H9 (cell line): ENCODE measurements at regions not wholly inside any gene's neighbourhood (a gene's known extent, or its start where the extent isn't known, plus 50 kb on each side); places are given as distances from the start of the nearest gene placed in this dataset.

Experiments
- DNase-seq: peaks from one replicate; pipeline ENCODE4 v3.0.0-alpha.2; 2017
- H2AFZ ChIP-seq: one replicate; pipeline ENCODE4 v1.6.1; 2013; ENCODE audit warnings: mild to moderate bottlenecking, low read length, control low read depth, moderate library complexity
- H2AK5ac ChIP-seq: 2 replicates; pipeline ENCODE4 v1.6.1; 2013; ENCODE audit warnings: low read length, control low read depth, mixed read lengths; ENCODE audit not compliant: insufficient read length
- H2BK120ac ChIP-seq: one replicate; pipeline ENCODE4 v1.6.1; 2013; ENCODE audit warnings: low read depth, mild to moderate bottlenecking, low read length, control low read depth, inconsistent platforms; ENCODE audit not compliant: poor library complexity, severe bottlenecking
- H2BK12ac ChIP-seq: 2 replicates; pipeline ENCODE4 v1.6.1; 2013; ENCODE audit warnings: low read length, control low read depth, mixed read lengths, low read depth; ENCODE audit not compliant: insufficient read length
- H2BK15ac ChIP-seq: 2 replicates; pipeline ENCODE4 v1.6.1; 2013; ENCODE audit warnings: low read depth, low read length, control low read depth
- H2BK20ac ChIP-seq: one replicate; pipeline ENCODE4 v1.6.1; 2013; ENCODE audit warnings: low read depth, mild to moderate bottlenecking, low read length, control low read depth, inconsistent platforms; ENCODE audit not compliant: poor library complexity, severe bottlenecking
- H2BK5ac ChIP-seq: 2 replicates; pipeline ENCODE4 v1.6.1; 2013; ENCODE audit warnings: low read length, control low read depth, mixed read lengths; ENCODE audit not compliant: insufficient read length
- H3K14ac ChIP-seq: 2 replicates; pipeline ENCODE4 v1.6.1; 2013; ENCODE audit warnings: low read length, control low read depth; ENCODE audit not compliant: insufficient read depth
- H3K18ac ChIP-seq: 2 replicates; pipeline ENCODE4 v1.6.1; 2013; ENCODE audit warnings: low read depth, mild to moderate bottlenecking, mixed read lengths, low read length, control low read depth; ENCODE audit not compliant: insufficient read length
- H3K23ac ChIP-seq: 2 replicates; pipeline ENCODE4 v1.6.1; 2013; ENCODE audit warnings: low read length, control low read depth, mixed read lengths, low read depth; ENCODE audit not compliant: insufficient read length
- H3K23me2 ChIP-seq: 2 replicates; pipeline ENCODE4 v1.6.1; 2013; ENCODE audit warnings: low read depth, mild to moderate bottlenecking, mixed read lengths, low read length, control low read depth; ENCODE audit not compliant: insufficient read length, poor library complexity, severe bottlenecking
- H3K27ac ChIP-seq: 2 replicates; pipeline ENCODE4 v1.5.1; 2013; ENCODE audit warnings: low read length, control low read depth, mixed read lengths, low read depth; ENCODE audit not compliant: insufficient read length
- H3K27me3 ChIP-seq: 2 replicates; pipeline ENCODE4 v1.6.1; 2013; ENCODE audit warnings: low read length, control low read depth, inconsistent platforms; ENCODE audit not compliant: insufficient read depth
- H3K4ac ChIP-seq: 2 replicates; pipeline ENCODE4 v1.6.1; 2013; ENCODE audit warnings: low read depth, mild to moderate bottlenecking, control low read depth, inconsistent platforms, low read length, moderate library complexity
- H3K4me1 ChIP-seq: 2 replicates; pipeline ENCODE4 v1.6.1; 2013; ENCODE audit warnings: low read length, control low read depth, inconsistent platforms; ENCODE audit not compliant: insufficient read depth
- H3K4me2 ChIP-seq: 2 replicates; pipeline ENCODE4 v1.6.1; 2013; ENCODE audit warnings: low read length, control low read depth, mixed read lengths; ENCODE audit not compliant: insufficient read length, insufficient read depth
- H3K56ac ChIP-seq: 2 replicates; pipeline ENCODE4 v1.6.1; 2013; ENCODE audit warnings: low read depth, mild to moderate bottlenecking, mixed read lengths, low read length, control low read depth; ENCODE audit not compliant: insufficient read length
- H3K79me1 ChIP-seq: 2 replicates; pipeline ENCODE4 v1.6.1; 2013; ENCODE audit warnings: low read depth, mild to moderate bottlenecking, moderate library complexity, low read length, control low read depth, inconsistent platforms; ENCODE audit not compliant: insufficient read depth, poor library complexity, severe bottlenecking
- H3K79me2 ChIP-seq: 2 replicates; pipeline ENCODE4 v1.6.1; 2013; ENCODE audit warnings: low read length, control low read depth, inconsistent platforms; ENCODE audit not compliant: insufficient read depth
- H3K9ac ChIP-seq: 2 replicates; pipeline ENCODE4 v1.6.1; 2013; ENCODE audit warnings: low read length, control low read depth, mixed read lengths; ENCODE audit not compliant: insufficient read length; ENCODE audit errors: extremely low read depth
- H3K9me3 ChIP-seq: one replicate; pipeline ENCODE4 v1.6.1; 2013; ENCODE audit warnings: low read depth, low read length, inconsistent platforms; ENCODE audit not compliant: control insufficient read depth
- H3T11ph ChIP-seq: one replicate; pipeline ENCODE4 v1.6.1; 2013; ENCODE audit warnings: mild to moderate bottlenecking, low read length, control low read depth, inconsistent platforms
- H4K20me1 ChIP-seq: one replicate; pipeline ENCODE4 v1.6.1; 2013; ENCODE audit not compliant: control insufficient read depth, insufficient read length, insufficient read depth
- H4K5ac ChIP-seq: 2 replicates; pipeline ENCODE4 v1.6.1; 2013; ENCODE audit warnings: low read depth, mild to moderate bottlenecking, mixed read lengths, low read length, control low read depth; ENCODE audit not compliant: insufficient read length
- H4K8ac ChIP-seq: replicated peaks from 2 replicates; pipeline ENCODE4 v1.6.1; 2013; ENCODE audit warnings: low read length, control low read depth, mixed read lengths, low read depth; ENCODE audit not compliant: insufficient read length
- H4K91ac ChIP-seq: 2 replicates; pipeline ENCODE4 v1.6.1; 2013; ENCODE audit warnings: low read depth, mild to moderate bottlenecking, moderate library complexity, mixed read lengths, low read length, control low read depth; ENCODE audit not compliant: insufficient read length
- H3K27ac Mint-ChIP-seq, 3 experiments: 2 replicates in 2 of 3; 3 replicates in 1 of 3; pipeline ENCODE4 v1.8.0; 2020 to 2021; ENCODE audit warnings: mixed read lengths in 3 of 3, mild to moderate bottlenecking in 1 of 3, moderate library complexity in 1 of 3
- H3K27me3 Mint-ChIP-seq: 2 replicates; pipeline ENCODE4 v1.8.0; 2021; ENCODE audit warnings: low read depth, mild to moderate bottlenecking, moderate library complexity, mixed read lengths
- H3K36me3 Mint-ChIP-seq, 3 experiments: 2 replicates in 2 of 3; 3 replicates in 1 of 3; pipeline ENCODE4 v1.8.0; 2020 to 2021; ENCODE audit warnings: low read depth in 3 of 3, mixed read lengths in 3 of 3; ENCODE audit not compliant: insufficient read depth in 1 of 3
- H3K4me1 Mint-ChIP-seq, 2 experiments: 2 replicates each; pipeline ENCODE4 v1.8.0; 2020; ENCODE audit warnings: mixed read lengths in 2 of 2
- H3K4me3 Mint-ChIP-seq, 2 experiments: 2 replicates in 1 of 2; 3 replicates in 1 of 2; pipeline ENCODE4 v1.8.0; 2020 to 2021; ENCODE audit warnings: mild to moderate bottlenecking in 2 of 2, mixed read lengths in 2 of 2, moderate library complexity in 1 of 2
- H3K9me3 Mint-ChIP-seq, 2 experiments: 2 replicates in 1 of 2; 3 replicates in 1 of 2; pipeline ENCODE4 v1.8.0; 2020; ENCODE audit warnings: mild to moderate bottlenecking in 2 of 2, mixed read lengths in 2 of 2, moderate library complexity in 1 of 2
- WGBS: extraction: QIAGEN DNeasy Blood & Tissue Kit; methylation state at CpG from one replicate; pipeline ENCODE4 v1.1.7; 2013; ENCODE audit warnings: missing lambda C conversion rate, low lambda C conversion rate, mixed read lengths; ENCODE audit not compliant: insufficient read length; ENCODE audit errors: extremely low coverage; 5-methylcytosine and 5-hydroxymethylcytosine counted together
- TF ChIP-seq, protein P1 (sequence below): fragments of 200-600 bp; sonication (generic); conservative IDR thresholded peaks from 3 replicates; pipeline ENCODE4 v1.8.0; 2021; ENCODE audit warnings: antibody characterized with exemption, mild to moderate bottlenecking

- Histone ChIP-seq H4K91ac (no peak overlapping the region), H3K23ac (no peak overlapping the region), H2BK15ac (no peak overlapping the region), H3K56ac (no peak overlapping the region), H3K9me3 (no peaks in the 10 kb centered on the region), H3K18ac (no peak overlapping the region), H4K20me1 (no peaks in the 10 kb centered on the region), H3K14ac (no peak overlapping the region), H2BK5ac (no peak overlapping the region), H2AFZ (no peak overlapping the region), H2AK5ac (no peak overlapping the region), H3K4me2 (no peak overlapping the region), H2BK12ac (no peak overlapping the region), H2BK120ac (no peak overlapping the region), H4K5ac (no peak overlapping the region), H3K79me1 (no peaks in the 10 kb centered on the region), H3K23me2 (no peaks in the 10 kb centered on the region), H2BK20ac (no peak overlapping the region), H3K9ac (no peak overlapping the region), H3T11ph (no peak overlapping the region), H3K4me1 (peaks cover 6% of the 10 kb centered on the region; the same call in 1 of the 2 replicates), H3K27ac (no peak overlapping the region), H3K4ac (no peak overlapping the region), H3K79me2 (no peaks in the 10 kb centered on the region), H3K27me3 (no peaks in the 10 kb centered on the region), H4K8ac (no peak overlapping the region)
- Mint-ChIP-seq H3K27me3 (no peaks in the 10 kb centered on the region; the same call in 1 of the 2 replicates), H3K4me3 (no peak overlapping the region), H3K9me3 (no peaks in the 10 kb centered on the region; a peak in 1 of 5 replicates), H3K36me3 (no peaks in the 10 kb centered on the region), H3K27ac (no peak overlapping the region), H3K4me1 (peaks cover 22 to 27% of the 10 kb centered on the region in 2 experiments)
- TF ChIP-seq, protein P1, sequence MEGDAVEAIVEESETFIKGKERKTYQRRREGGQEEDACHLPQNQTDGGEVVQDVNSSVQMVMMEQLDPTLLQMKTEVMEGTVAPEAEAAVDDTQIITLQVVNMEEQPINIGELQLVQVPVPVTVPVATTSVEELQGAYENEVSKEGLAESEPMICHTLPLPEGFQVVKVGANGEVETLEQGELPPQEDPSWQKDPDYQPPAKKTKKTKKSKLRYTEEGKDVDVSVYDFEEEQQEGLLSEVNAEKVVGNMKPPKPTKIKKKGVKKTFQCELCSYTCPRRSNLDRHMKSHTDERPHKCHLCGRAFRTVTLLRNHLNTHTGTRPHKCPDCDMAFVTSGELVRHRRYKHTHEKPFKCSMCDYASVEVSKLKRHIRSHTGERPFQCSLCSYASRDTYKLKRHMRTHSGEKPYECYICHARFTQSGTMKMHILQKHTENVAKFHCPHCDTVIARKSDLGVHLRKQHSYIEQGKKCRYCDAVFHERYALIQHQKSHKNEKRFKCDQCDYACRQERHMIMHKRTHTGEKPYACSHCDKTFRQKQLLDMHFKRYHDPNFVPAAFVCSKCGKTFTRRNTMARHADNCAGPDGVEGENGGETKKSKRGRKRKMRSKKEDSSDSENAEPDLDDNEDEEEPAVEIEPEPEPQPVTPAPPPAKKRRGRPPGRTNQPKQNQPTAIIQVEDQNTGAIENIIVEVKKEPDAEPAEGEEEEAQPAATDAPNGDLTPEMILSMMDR: no peak
- no CpG with 5 or more reads among the region's 2 CpGs for WGBS
- no peak for DNase-seq
Measured at GRCh38 chr5:168216989-168217388, 74.5 kb upstream of the WWC1 start.
